Stomach (tissue), 8 donors: ENCODE measurements at regions not wholly inside any gene's neighbourhood (a gene's known extent, or its start where the extent isn't known, plus 50 kb on each side); places are given as distances from the start of the nearest gene placed in this dataset.

Experiments used
- DNase-seq, 2 donors: peaks; one replicate each; pipeline versions ENCODE4 v3.0.0 to v3.0.0-alpha.2; 2013 to 2019
- H3K27ac ChIP-seq, 5 donors: fragments of 200-600 bp in 4 of 5; sonication (generic) in 4 of 5; one replicate each; pipeline ENCODE4 v1.5.1; 2013 to 2019; ENCODE audit warnings: mild to moderate bottlenecking in 1 of 5, moderate library complexity in 1 of 5
- H3K27me3 ChIP-seq, 3 donors: fragments of 200-600 bp; sonication (generic); one replicate each; pipeline ENCODE4 v1.5.1; 2017 to 2019; ENCODE audit warnings: mixed run types in 1 of 3
- H3K36me3 ChIP-seq, 4 donors: fragments of 200-600 bp; sonication (generic); 1 replicate in 3 of 4; 2 replicates in 1 of 4; pipeline ENCODE4 v1.5.1; 2016 to 2019
- H3K4me1 ChIP-seq, 4 donors: fragments of 200-600 bp; sonication (generic); one replicate each; pipeline ENCODE4 v1.5.1; 2016 to 2019
- H3K4me3 ChIP-seq, 4 donors: fragments of 200-600 bp; sonication (generic) in 3 of 4; one replicate each; pipeline ENCODE4 v1.5.1; 2016 to 2019; ENCODE audit warnings: mild to moderate bottlenecking in 1 of 4
- H3K9me3 ChIP-seq, 4 donors: fragments of 200-600 bp; sonication (generic); one replicate each; pipeline ENCODE4 v1.5.1; 2016 to 2019
- EP300 ChIP-seq: sonication (generic); formaldehyde crosslinking; IDR thresholded peaks from one replicate; pipeline ENCODE4 v1.6.1; 2017; ENCODE audit warnings: antibody characterized with exemption
- POLR2A ChIP-seq, 4 donors: fragments of 450-650 bp; IDR thresholded peaks; one replicate each; pipeline ENCODE4 v1.6.1; 2016; ENCODE audit warnings: antibody characterized with exemption in 4 of 4, control low read depth in 2 of 4, mild to moderate bottlenecking in 1 of 4, moderate library complexity in 1 of 4
- POLR2AphosphoS5 ChIP-seq, 3 donors: sonication (generic); formaldehyde crosslinking; IDR thresholded peaks; one replicate each; pipeline ENCODE4 v1.6.1; 2016; ENCODE audit warnings: antibody characterized with exemption in 3 of 3
- WGBS, 5 donors: extraction: QIAGEN DNeasy Blood & Tissue Kit in 3 of 5; methylation state at CpG; one replicate each; pipeline versions ENCODE4 v1.1.5 to v1.1.7; 2013 to 2018; 5-methylcytosine and 5-hydroxymethylcytosine counted together
- intact Hi-C: fragments of 100-400 bp; cut with DNase I; formaldehyde crosslinking; loops from one replicate; pipeline ENCODE4 v1.15.1; 2023; ENCODE audit warnings: low total_unique reads
- TF ChIP-seq, protein P1 (sequence below), 7 experiments: fragments of 450-650 bp in 4 of 7; fragments of 200-600 bp in 3 of 7; sonication (generic) in 3 of 7; IDR thresholded peaks; one replicate each; pipeline ENCODE4 v1.5.1; 2016 to 2019; ENCODE audit warnings: antibody characterized with exemption in 7 of 7, control low read depth in 2 of 7, mild to moderate bottlenecking in 1 of 7
- donor health status: healthy with polysubstance abuse.
- donor health status: Bipolar disorder and iron deficiency.
- donor health status: healthy.

DNA sequence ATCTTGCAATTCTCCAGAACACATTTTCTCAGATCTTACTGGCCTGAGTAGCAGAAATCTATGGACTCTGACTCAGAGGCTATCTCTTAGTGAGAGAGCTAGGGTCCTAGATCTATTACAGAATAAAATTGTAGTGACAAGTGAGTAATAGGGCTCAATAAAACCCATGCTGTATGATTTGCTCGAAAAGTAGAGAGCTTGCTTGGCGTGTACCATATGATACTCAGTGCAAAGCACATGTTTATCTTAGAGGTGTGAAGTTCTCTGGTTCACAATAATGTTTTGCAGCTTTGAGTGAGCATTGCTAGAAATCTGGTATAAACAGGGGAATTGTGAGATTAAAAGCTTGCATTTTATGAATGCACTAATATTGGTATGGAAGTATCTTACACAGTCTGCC is 87.8 kb upstream of the PRSS16 start:
- Histone ChIP-seq H3K4me1 (peaks cover 6 to 25% (median 15%) of the 10 kb centered on the region in 4 donors), H3K27ac (no peak overlapping the region), H3K4me3 (no peak overlapping the region), H3K36me3 (no peaks in the 10 kb centered on the region), H3K9me3 (no peaks in the 10 kb centered on the region), H3K27me3 (no peaks in the 10 kb centered on the region)
- intact Hi-C loops = loop anchor here (10.0 kb wide), 1 partner anchor 735 kb away; a partner anchor contains a TSS
- no peak for DNase-seq
- 74 to 92% (median 90%) methylated on average over 2 of the region's 2 CpGs for WGBS, 5 donors
- no peak for TF ChIP-seq POLR2AphosphoS5 (IDR thresholded peaks at IDR 0.05)
- TF ChIP-seq EP300 = no peak
- TF ChIP-seq, protein P1, sequence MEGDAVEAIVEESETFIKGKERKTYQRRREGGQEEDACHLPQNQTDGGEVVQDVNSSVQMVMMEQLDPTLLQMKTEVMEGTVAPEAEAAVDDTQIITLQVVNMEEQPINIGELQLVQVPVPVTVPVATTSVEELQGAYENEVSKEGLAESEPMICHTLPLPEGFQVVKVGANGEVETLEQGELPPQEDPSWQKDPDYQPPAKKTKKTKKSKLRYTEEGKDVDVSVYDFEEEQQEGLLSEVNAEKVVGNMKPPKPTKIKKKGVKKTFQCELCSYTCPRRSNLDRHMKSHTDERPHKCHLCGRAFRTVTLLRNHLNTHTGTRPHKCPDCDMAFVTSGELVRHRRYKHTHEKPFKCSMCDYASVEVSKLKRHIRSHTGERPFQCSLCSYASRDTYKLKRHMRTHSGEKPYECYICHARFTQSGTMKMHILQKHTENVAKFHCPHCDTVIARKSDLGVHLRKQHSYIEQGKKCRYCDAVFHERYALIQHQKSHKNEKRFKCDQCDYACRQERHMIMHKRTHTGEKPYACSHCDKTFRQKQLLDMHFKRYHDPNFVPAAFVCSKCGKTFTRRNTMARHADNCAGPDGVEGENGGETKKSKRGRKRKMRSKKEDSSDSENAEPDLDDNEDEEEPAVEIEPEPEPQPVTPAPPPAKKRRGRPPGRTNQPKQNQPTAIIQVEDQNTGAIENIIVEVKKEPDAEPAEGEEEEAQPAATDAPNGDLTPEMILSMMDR (IDR thresholded peaks at IDR 0.05) = no peak
- TF ChIP-seq POLR2A (IDR thresholded peaks at IDR 0.05) = no peak

DNA sequence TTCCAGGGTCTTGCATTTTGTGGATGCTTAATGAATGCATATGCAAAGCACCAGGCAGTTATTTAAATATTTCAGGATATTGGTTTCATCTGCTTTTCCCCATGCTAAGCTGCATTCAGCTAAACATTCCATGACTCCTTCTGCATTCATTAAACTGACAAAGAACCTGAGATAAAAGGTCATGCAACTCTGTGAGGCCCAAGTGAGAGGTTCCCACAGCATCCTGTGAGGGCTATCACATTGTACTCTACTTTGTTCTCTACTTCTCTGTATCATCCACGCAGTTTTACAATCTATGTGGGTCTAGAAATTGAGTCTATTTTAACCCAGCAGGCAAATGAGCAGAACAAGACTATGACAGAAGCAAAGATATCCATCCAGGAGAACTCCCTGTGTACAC is 86.4 kb upstream of the PRSS16 start:
- DNase-seq = no peak
- no peaks in the 10 kb centered on the region for H3K27me3 ChIP-seq
- H3K36me3 ChIP-seq = no peaks in the 10 kb centered on the region
- 20 to 50% (median 25%) methylated on average over 1 of the region's 1 CpG for WGBS, 5 donors
- H3K4me1 ChIP-seq = peaks cover 6 to 25% (median 15%) of the 10 kb centered on the region in 4 donors
- intact Hi-C loops = loop anchor here (10.0 kb wide), 1 partner anchor 734 kb away; a partner anchor contains a TSS
- H3K4me3 ChIP-seq = no peak overlapping the region
- no peaks in the 10 kb centered on the region for H3K9me3 ChIP-seq
- TF ChIP-seq POLR2AphosphoS5 (IDR thresholded peaks at IDR 0.05) (no peak), EP300 (no peak), POLR2A (IDR thresholded peaks at IDR 0.05) (no peak)
- TF ChIP-seq, protein P1 (IDR thresholded peaks at IDR 0.05) = no peak
- H3K27ac ChIP-seq = no peak overlapping the region

DNA sequence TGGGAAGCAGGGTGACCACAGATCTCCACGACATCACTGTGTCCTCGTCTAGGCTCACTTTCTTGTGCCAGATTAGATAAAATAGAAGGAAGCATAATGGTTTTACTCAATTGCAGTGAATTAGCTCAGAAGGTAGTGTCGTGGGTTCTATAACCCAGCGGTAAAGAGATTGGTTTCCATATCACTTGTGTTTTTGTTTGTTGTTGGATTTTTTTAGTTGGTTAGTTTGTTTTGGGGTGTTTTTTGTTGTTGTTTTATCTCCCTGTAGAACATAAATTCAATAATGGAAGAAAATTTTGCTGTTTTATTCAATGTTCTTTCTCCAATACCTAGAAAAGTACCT is 85.9 kb upstream of the PRSS16 start:
- no peaks in the 10 kb centered on the region for H3K27me3 ChIP-seq
- 42 to 61% (median 45%) methylated on average over 4 of the region's 4 CpGs for WGBS, 5 donors
- no peaks in the 10 kb centered on the region for H3K36me3 ChIP-seq
- TF ChIP-seq POLR2A (IDR thresholded peaks at IDR 0.05) = no peak
- TF ChIP-seq, protein P1 (IDR thresholded peaks at IDR 0.05) = no peak
- no peak overlapping the region for H3K27ac ChIP-seq
- no peaks in the 10 kb centered on the region for H3K9me3 ChIP-seq
- DNase-seq = no peak
- H3K4me1 ChIP-seq = peaks cover 6 to 25% (median 15%) of the 10 kb centered on the region in 4 donors
- no peak overlapping the region for H3K4me3 ChIP-seq
- intact Hi-C loops = loop anchor here (10.0 kb wide), 1 partner anchor 733 kb away; a partner anchor contains a TSS

DNA sequence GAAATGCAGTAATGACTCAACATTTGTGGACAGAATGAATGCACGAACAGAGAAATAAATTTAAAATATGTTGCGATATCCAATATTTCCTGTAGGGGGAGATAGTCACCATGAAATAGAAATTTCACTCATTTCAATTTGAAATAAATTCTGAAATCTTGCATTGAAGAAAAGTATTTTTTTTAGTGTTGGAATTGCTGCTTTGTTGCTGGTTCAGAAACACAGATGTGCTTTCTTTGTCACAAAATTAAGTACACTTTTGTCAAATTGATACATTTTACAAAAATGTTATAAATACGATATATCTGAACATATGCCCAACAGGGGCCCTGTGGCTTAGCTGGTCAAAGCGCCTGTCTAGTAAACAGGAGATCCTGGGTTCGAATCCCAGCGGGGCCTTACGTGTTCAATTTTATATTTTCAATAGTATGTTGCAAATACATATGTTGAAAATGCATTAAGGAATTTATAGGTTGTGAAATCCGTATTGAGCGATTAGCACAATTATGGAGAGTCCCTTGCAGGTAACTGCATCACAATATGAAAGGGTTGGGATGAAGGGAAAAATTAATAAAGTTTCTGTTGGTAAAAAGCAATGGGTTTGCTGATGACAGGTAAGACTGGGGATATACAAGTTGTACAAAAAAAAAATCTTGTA is 85.4 kb upstream of the PRSS16 start:
- Histone ChIP-seq H3K36me3 (no peaks in the 10 kb centered on the region), H3K4me1 (peaks cover 5 to 21% (median 12%) of the 10 kb centered on the region in 4 donors), H3K27ac (no peak overlapping the region), H3K9me3 (no peaks in the 10 kb centered on the region), H3K4me3 (no peak overlapping the region), H3K27me3 (no peaks in the 10 kb centered on the region)
- WGBS, 5 donors = 14 to 25% (median 20%) methylated on average over 9 of the region's 9 CpGs
- TF ChIP-seq, protein P1 (IDR thresholded peaks at IDR 0.05) = peak in 5 of 7 experiments; percentile 49 to 76 (median 64)
- TF ChIP-seq POLR2A (IDR thresholded peaks at IDR 0.05) (no peak), POLR2AphosphoS5 (IDR thresholded peaks at IDR 0.05) (no peak), EP300 (no peak)
- peak in 1 of 2 donors; percentile 67 for DNase-seq
- intact Hi-C loops = loop anchor here (10.0 kb wide), 1 partner anchor 733 kb away; a partner anchor contains a TSS
